ENCODE measurements at regions not wholly inside any gene's neighbourhood (a gene's known extent, or its start where the extent isn't known, plus 50 kb on each side); places are given as distances from the start of the nearest gene placed in this dataset.

DNA sequence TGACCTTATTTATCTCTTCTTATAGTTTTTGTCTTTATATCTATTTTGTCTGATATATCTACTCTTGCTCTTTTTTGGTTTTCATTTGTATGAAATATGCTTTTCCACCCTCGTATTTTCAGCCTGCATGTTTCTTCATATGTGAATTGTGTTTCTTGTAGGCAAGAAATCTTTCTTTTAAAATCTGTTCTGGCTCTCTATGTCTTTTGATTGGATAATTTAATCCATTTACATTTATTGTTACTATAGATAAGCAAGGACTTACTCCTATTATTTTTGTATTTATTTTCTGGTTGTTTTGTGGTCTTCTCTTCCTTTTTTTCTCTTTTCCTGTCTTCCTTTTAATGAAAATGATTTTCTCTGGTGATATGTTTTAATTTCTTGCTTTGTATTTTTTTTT lies 403.1 kb downstream of the DCAF12L2 start:
- Histone ChIP-seq H3K27ac (ENCODE audit: low read length) (no peak overlapping the region), H3K27me3 (ENCODE audit: control insufficient read depth, insufficient read depth, low read length) (no peaks in the 10 kb centered on the region), H3K4me3 (ENCODE audit: low read length) (no peak overlapping the region), H3K36me3 (ENCODE audit: control insufficient read depth, insufficient read depth, low read length) (no peaks in the 10 kb centered on the region), H3K4me1 (ENCODE audit: control insufficient read depth, insufficient read depth, low read length) (no peaks in the 10 kb centered on the region), H3K9me3 (replicated peaks; ENCODE audit: control insufficient read depth, low read depth, low read length) (peaks cover 8% of the 10 kb centered on the region)
- WGBS (ENCODE audit: insufficient coverage): no CpG with 5 or more reads among the region's 1 CpG
- DNase-seq: no peak

DNA sequence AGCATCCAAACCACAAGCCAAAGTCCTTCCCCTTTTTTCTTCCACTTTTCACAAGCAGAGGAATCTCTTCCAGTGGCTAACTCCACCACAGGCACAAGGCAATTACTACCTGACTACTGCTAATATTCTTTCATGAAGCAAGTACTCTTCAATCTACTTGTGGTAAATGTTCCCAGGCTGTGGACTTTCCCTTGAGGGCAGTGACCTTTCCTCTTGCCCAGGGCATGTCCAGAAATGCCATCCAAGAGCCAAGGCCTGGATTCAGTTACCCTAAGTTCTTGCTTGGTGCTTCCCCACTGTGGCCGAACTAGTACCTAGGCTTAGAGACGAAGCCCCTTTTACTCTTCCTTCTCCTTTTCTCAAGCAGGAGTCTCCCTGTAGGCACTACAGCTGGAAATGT lies 400.7 kb downstream of the DCAF12L2 start:
- DNase-seq: no peak
- Histone ChIP-seq H3K36me3 (ENCODE audit: control insufficient read depth, insufficient read depth, low read length) (no peaks in the 10 kb centered on the region), H3K4me3 (ENCODE audit: low read length) (no peak overlapping the region), H3K4me1 (ENCODE audit: control insufficient read depth, insufficient read depth, low read length) (no peaks in the 10 kb centered on the region), H3K9me3 (replicated peaks; ENCODE audit: control insufficient read depth, low read depth, low read length) (peaks cover 8% of the 10 kb centered on the region), H3K27me3 (ENCODE audit: control insufficient read depth, insufficient read depth, low read length) (no peaks in the 10 kb centered on the region), H3K27ac (ENCODE audit: low read length) (no peak overlapping the region)
- 75% methylated on average over 2 of the region's 2 CpGs for WGBS (ENCODE audit: insufficient coverage)

DNA sequence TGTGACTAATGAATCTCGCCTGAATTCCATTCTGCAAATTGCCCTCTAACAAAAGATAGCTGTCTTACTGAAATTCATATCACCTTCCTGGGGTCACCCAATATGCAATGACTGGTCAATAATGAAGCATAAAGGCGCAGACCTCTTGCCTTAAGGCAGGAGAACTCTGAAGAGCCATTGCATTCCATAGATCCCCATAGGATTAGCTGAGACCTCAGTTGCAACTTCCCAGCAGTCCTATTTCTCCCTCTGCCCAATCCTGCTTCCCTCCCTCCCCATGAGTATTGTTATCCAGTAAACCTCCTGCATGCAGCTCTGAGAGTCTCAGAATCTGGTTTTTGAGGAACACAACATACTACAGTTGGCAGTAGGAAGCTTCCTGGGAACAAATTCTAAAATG lies 396.5 kb downstream of the DCAF12L2 start:
- Histone ChIP-seq H3K4me1 (ENCODE audit: control insufficient read depth, insufficient read depth, low read length) (no peaks in the 10 kb centered on the region), H3K9me3 (replicated peaks; ENCODE audit: control insufficient read depth, low read depth, low read length) (no peaks in the 10 kb centered on the region), H3K27me3 (ENCODE audit: control insufficient read depth, insufficient read depth, low read length) (no peaks in the 10 kb centered on the region), H3K4me3 (ENCODE audit: low read length) (no peak overlapping the region), H3K36me3 (ENCODE audit: control insufficient read depth, insufficient read depth, low read length) (no peaks in the 10 kb centered on the region), H3K27ac (ENCODE audit: low read length) (no peak overlapping the region)
- WGBS (ENCODE audit: insufficient coverage): 44% methylated on average over 1 of the region's 2 CpGs
- DNase-seq: no peak

DNA sequence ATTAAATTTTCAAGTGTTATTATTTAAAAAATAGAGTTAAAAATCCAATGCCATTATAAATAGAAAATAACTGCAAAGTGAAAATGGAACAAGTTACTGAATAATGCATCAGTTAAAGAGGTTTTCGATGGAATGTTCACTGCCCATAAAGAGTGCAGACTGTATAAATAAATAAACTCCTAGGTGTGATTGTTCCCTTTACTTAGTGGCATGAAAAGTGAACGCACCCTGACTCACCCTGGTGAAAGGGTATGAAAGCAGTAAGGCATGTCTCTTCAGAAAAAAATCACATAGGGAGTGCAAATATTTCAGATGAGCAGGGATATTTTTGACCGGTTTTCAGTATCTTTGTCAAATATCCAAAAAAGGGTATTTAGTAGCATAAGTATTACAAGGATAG lies 387.8 kb downstream of the DCAF12L2 start:
- no peak overlapping the region for H3K27ac ChIP-seq (ENCODE audit: low read length)
- no peak for DNase-seq
- no peaks in the 10 kb centered on the region for H3K36me3 ChIP-seq (ENCODE audit: control insufficient read depth, insufficient read depth, low read length)
- no CpG with 5 or more reads among the region's 3 CpGs for WGBS (ENCODE audit: insufficient coverage)
- no peaks in the 10 kb centered on the region for H3K27me3 ChIP-seq (ENCODE audit: control insufficient read depth, insufficient read depth, low read length)
- H3K4me1 ChIP-seq (ENCODE audit: control insufficient read depth, insufficient read depth, low read length): no peaks in the 10 kb centered on the region
- no peaks in the 10 kb centered on the region for H3K9me3 ChIP-seq (replicated peaks; ENCODE audit: control insufficient read depth, low read depth, low read length)
- H3K4me3 ChIP-seq (ENCODE audit: low read length): no peak overlapping the region

DNA sequence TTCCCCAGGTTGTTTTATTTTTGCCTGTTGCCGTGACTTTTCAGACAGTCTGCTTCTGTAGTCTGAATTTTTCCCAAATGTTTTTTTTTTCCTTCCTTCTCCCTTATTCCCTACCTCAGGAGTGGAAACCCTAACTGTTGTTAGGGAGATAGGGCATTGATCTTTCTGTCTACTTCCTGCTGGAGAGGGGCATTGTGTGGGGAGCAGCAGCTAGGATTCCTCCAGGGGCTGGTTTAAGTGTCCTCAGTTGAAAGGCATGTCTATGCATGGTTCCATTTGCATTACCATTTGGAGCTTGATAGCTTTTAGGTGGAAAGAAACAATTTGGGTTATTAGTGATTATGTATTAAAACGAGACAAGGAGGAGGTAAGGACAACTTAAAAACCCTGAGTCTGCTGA lies 383.9 kb downstream of the DCAF12L2 start:
- Histone ChIP-seq H3K4me3 (ENCODE audit: low read length) (no peak overlapping the region), H3K9me3 (replicated peaks; ENCODE audit: control insufficient read depth, low read depth, low read length) (no peaks in the 10 kb centered on the region), H3K36me3 (ENCODE audit: control insufficient read depth, insufficient read depth, low read length) (no peaks in the 10 kb centered on the region), H3K4me1 (ENCODE audit: control insufficient read depth, insufficient read depth, low read length) (no peaks in the 10 kb centered on the region), H3K27ac (ENCODE audit: low read length) (no peak overlapping the region), H3K27me3 (ENCODE audit: control insufficient read depth, insufficient read depth, low read length) (no peaks in the 10 kb centered on the region)
- no peak for DNase-seq
- WGBS (ENCODE audit: insufficient coverage): 50% methylated on average over 1 of the region's 2 CpGs

DNA sequence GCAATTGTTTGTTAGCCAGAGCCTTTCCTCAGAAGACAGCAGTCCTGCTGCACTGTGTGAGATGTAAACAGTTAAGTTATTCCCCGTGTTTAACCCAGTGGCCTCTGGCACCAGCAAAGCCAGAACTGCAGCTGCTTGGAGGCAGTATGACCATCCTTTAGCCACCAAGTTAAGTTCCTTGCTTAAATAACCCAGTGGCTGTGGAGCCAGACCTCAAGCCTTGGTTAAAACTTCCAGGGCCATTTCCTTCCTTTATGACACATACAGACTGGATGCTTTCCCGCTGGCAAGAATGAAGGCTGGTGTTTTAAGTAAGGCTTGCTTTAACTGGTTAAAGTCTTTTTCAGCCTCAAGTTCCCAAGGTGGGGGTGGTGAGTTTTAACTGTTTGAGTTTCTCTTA lies 379.8 kb downstream of the DCAF12L2 start:
- 33% methylated on average over 1 of the region's 2 CpGs for WGBS (ENCODE audit: insufficient coverage)

DNA sequence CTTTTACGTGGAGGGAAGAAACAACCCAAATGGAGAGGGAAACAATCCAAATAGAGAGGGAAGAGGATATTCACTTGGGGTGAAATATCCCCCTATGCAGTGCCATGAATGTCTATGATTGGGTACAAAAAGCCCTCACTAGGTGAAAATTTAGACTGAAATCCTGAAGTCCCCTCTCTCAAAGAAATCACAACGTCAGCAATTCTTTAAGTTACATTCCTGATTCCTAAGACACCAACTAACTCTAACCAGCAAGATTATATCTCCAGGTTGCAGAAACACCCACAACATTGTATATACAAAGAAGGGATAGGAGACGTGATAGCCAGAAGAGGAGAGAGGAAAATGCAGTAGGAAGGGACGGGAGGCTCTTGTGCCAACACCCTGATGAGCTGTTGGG lies 374.3 kb downstream of the DCAF12L2 start:
- Histone ChIP-seq H3K9me3 (replicated peaks; ENCODE audit: control insufficient read depth, low read depth, low read length) (no peaks in the 10 kb centered on the region), H3K36me3 (ENCODE audit: control insufficient read depth, insufficient read depth, low read length) (no peaks in the 10 kb centered on the region), H3K4me1 (ENCODE audit: control insufficient read depth, insufficient read depth, low read length) (no peaks in the 10 kb centered on the region), H3K4me3 (ENCODE audit: low read length) (no peak overlapping the region), H3K27ac (ENCODE audit: low read length) (no peak overlapping the region), H3K27me3 (ENCODE audit: control insufficient read depth, insufficient read depth, low read length) (no peaks in the 10 kb centered on the region)
- 40% methylated on average over 1 of the region's 4 CpGs for WGBS (ENCODE audit: insufficient coverage)
- no peak for DNase-seq

More for the DNA sequence above, 379.8 kb downstream of the DCAF12L2 start:
- Histone ChIP-seq H3K27me3 (ENCODE audit: control insufficient read depth, insufficient read depth, low read length) (no peaks in the 10 kb centered on the region), H3K4me3 (ENCODE audit: low read length) (no peak overlapping the region), H3K36me3 (ENCODE audit: control insufficient read depth, insufficient read depth, low read length) (no peaks in the 10 kb centered on the region), H3K4me1 (ENCODE audit: control insufficient read depth, insufficient read depth, low read length) (no peaks in the 10 kb centered on the region), H3K9me3 (replicated peaks; ENCODE audit: control insufficient read depth, low read depth, low read length) (no peaks in the 10 kb centered on the region), H3K27ac (ENCODE audit: low read length) (no peak overlapping the region)
- DNase-seq: peak; percentile 67

DNA sequence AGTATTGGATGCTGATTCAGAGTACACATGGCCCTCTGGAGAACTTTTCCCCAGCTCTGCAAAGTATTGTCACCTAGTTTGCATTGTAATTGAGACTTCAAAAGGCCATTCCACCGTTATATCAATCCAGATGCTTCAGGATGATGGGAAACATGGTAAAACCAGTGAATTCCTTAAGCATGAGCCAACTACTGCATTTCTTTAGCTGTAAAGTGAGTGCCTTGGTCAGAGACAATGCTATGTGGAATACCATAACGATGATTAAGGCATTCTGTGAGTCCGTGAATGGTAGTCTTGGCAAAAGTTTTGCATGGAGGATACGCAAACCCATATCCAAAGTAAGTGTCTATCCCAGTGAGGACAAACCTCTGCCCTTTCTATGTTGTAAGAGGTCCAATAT lies 355.2 kb downstream of the DCAF12L2 start:
- 50% methylated on average over 1 of the region's 4 CpGs for WGBS (ENCODE audit: insufficient coverage)
- H3K9me3 ChIP-seq (replicated peaks; ENCODE audit: control insufficient read depth, low read depth, low read length): no peaks in the 10 kb centered on the region
- H3K36me3 ChIP-seq (ENCODE audit: control insufficient read depth, insufficient read depth, low read length): no peaks in the 10 kb centered on the region

DNA sequence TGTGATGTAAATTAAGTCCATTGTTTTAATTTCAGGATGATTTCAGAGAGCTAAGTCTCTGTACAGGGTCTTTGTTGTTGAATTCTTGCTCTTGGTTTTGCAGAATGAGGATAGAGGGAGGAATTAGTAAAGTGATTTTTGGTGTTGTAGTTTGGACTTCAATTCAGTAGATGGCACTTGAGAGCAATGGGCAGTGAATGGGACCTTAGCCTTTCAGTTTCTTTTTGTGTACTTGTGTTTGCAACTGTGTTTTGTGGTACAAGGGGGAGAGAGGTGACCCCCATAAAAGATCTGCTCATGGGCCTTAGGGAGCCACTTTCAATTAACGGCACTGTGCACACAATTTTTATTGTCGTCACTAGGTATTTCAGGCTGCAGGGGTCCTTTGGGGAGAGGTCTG lies 340.0 kb downstream of the DCAF12L2 start:
- Histone ChIP-seq H3K4me3 (ENCODE audit: low read length) (no peak overlapping the region), H3K36me3 (ENCODE audit: control insufficient read depth, insufficient read depth, low read length) (no peaks in the 10 kb centered on the region), H3K9me3 (replicated peaks; ENCODE audit: control insufficient read depth, low read depth, low read length) (peaks cover 9% of the 10 kb centered on the region), H3K4me1 (ENCODE audit: control insufficient read depth, insufficient read depth, low read length) (no peaks in the 10 kb centered on the region), H3K27ac (ENCODE audit: low read length) (no peak overlapping the region), H3K27me3 (ENCODE audit: control insufficient read depth, insufficient read depth, low read length) (no peaks in the 10 kb centered on the region)
- WGBS (ENCODE audit: insufficient coverage): no CpG with 5 or more reads among the region's 2 CpGs
- DNase-seq: no peak

More for the DNA sequence above, 355.2 kb downstream of the DCAF12L2 start:
- no peak for DNase-seq
- Histone ChIP-seq H3K27ac (ENCODE audit: low read length) (no peak overlapping the region), H3K4me1 (ENCODE audit: control insufficient read depth, insufficient read depth, low read length) (no peaks in the 10 kb centered on the region), H3K27me3 (ENCODE audit: control insufficient read depth, insufficient read depth, low read length) (no peaks in the 10 kb centered on the region), H3K4me3 (ENCODE audit: low read length) (no peak overlapping the region)

DNA sequence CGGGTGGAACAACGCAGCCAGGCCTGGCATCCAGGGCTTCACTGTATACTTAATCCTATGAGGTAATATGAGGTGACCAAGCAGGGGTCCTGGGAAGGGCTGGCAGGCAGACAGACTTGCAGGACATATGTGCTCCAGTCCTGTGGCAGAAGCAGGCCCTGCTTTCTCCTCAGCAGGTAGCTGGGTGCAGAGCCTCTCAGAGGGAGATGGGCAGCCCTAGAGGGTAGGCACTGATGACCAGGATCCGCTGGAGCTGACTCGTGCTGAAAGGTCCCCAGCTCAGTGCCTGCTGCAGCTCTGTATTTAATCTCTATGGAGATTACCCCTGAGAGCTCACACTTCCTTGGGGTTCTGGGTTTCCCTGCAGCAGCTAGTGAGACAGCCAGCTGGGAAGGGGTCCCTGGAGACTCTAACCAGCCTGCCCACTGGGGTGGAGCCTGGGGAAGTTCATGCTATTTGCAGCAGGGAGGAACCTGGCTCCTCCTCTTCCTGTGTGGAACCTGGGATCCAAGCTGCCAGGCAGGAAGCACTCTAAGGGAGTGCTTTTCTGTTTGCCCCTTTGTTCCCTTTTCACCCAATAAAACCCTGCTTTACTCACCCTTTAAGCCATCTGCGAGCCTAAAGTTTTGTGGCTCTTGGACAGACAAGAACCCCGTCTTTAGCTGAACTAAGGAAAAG lies 339.2 kb downstream of the DCAF12L2 start:
- Histone ChIP-seq H3K27ac (ENCODE audit: low read length) (no peak overlapping the region), H3K4me3 (ENCODE audit: low read length) (no peak overlapping the region), H3K27me3 (ENCODE audit: control insufficient read depth, insufficient read depth, low read length) (no peaks in the 10 kb centered on the region), H3K36me3 (ENCODE audit: control insufficient read depth, insufficient read depth, low read length) (no peaks in the 10 kb centered on the region), H3K9me3 (replicated peaks; ENCODE audit: control insufficient read depth, low read depth, low read length) (peaks cover 9% of the 10 kb centered on the region), H3K4me1 (ENCODE audit: control insufficient read depth, insufficient read depth, low read length) (no peaks in the 10 kb centered on the region)
- DNase-seq: no peak
- WGBS (ENCODE audit: insufficient coverage): 85% methylated on average over 3 of the region's 6 CpGs

DNA sequence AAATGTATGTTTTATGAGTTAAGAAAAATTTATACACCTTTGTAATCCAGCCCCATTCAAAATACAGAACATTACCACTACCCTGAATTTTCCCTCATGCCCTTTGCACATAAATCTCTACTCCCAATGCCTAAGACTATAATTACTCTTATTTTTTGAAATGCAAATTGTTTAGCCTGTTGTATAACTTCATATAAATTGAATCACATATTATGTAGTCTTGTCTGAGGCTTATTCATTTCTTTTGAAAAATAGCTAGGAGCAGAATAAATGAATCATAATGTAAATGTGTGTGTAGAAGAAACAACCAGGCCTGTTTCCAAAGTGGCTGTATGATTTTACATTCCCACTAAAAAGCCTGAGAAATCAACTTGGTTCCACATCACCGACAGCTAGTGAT lies 319.8 kb downstream of the DCAF12L2 start:
- no CpG with 5 or more reads among the region's 1 CpG for WGBS (ENCODE audit: insufficient coverage)
- Histone ChIP-seq H3K36me3 (ENCODE audit: control insufficient read depth, insufficient read depth, low read length) (no peaks in the 10 kb centered on the region), H3K27ac (ENCODE audit: low read length) (no peak overlapping the region), H3K4me1 (ENCODE audit: control insufficient read depth, insufficient read depth, low read length) (no peaks in the 10 kb centered on the region), H3K4me3 (ENCODE audit: low read length) (no peak overlapping the region), H3K9me3 (replicated peaks; ENCODE audit: control insufficient read depth, low read depth, low read length) (no peaks in the 10 kb centered on the region), H3K27me3 (ENCODE audit: control insufficient read depth, insufficient read depth, low read length) (no peaks in the 10 kb centered on the region)
- no peak for DNase-seq

Measured in muscle of leg (tissue), 3 donors.